ENCODE measurements at regions not wholly inside any gene's neighbourhood (a gene's known extent, or its start where the extent isn't known, plus 50 kb on each side); places are given as distances from the start of the nearest gene placed in this dataset.

DNA sequence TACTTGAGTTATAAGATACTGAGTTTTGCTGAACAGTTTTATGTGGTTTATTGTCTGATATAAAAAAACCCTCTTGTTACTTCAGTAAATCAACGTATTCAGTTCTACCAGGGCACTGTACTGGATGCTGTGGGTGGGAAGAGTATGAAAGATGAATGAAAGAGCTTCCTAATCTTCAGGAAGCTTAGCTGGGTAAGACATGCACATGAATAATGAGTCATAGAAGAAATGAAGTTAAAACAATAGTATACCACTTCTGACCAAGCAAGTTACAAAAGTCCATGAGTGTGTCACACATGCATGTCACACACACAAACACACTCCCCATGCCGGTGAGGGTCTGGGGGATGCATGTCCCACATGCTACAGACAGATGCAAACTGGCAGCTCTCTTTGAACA is 105.9 kb downstream of the SIPA1L2 start:
- Histone ChIP-seq H3K4me2 (ENCODE audit: low read length) (no peak overlapping the region), H3K9ac (no peak overlapping the region), H3K27me3 (ENCODE audit: control insufficient read depth, insufficient read depth, low read length) (no peaks in the 10 kb centered on the region), H3K36me3 (ENCODE audit: control insufficient read depth, insufficient read depth, low read length) (no peaks in the 10 kb centered on the region), H2AFZ (no peak overlapping the region), H3K27ac (no peak overlapping the region), H3K79me2 (no peaks in the 10 kb centered on the region), H3K4me3 (ENCODE audit: low read depth, low read length) (no peak overlapping the region), H3K4me1 (no peaks in the 10 kb centered on the region), H3K9me3 (ENCODE audit: control insufficient read depth, low read length) (no peaks in the 10 kb centered on the region)
- TF ChIP-seq, protein P1, sequence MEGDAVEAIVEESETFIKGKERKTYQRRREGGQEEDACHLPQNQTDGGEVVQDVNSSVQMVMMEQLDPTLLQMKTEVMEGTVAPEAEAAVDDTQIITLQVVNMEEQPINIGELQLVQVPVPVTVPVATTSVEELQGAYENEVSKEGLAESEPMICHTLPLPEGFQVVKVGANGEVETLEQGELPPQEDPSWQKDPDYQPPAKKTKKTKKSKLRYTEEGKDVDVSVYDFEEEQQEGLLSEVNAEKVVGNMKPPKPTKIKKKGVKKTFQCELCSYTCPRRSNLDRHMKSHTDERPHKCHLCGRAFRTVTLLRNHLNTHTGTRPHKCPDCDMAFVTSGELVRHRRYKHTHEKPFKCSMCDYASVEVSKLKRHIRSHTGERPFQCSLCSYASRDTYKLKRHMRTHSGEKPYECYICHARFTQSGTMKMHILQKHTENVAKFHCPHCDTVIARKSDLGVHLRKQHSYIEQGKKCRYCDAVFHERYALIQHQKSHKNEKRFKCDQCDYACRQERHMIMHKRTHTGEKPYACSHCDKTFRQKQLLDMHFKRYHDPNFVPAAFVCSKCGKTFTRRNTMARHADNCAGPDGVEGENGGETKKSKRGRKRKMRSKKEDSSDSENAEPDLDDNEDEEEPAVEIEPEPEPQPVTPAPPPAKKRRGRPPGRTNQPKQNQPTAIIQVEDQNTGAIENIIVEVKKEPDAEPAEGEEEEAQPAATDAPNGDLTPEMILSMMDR (IDR thresholded peaks at IDR 0.05), result no peak

DNA sequence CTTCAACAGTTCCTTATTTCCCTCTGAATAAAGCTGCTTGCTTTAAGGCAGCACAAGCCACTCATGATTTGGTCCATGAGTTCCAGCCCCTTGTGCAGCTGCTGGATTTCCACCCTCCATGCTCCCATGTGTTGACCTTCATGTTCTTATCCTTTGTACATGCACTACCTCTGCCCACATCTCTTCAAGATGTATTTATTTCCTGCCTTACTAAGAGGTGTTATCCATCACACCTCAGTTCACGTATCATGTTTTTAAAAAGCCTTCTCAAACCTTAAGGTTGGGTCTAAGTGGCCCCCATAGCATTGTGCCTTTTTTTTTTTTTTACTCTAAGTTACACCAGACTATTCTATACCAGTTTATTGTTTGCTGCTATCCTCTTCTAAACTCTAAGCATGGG is 107.7 kb downstream of the SIPA1L2 start:
- TF ChIP-seq, protein P1 (IDR thresholded peaks at IDR 0.05), result no peak
- no peaks in the 10 kb centered on the region for H3K4me1 ChIP-seq
- no peaks in the 10 kb centered on the region for H3K27me3 ChIP-seq (ENCODE audit: control insufficient read depth, insufficient read depth, low read length)
- no peak overlapping the region for H2AFZ ChIP-seq
- no peak overlapping the region for H3K9ac ChIP-seq
- no peak overlapping the region for H3K27ac ChIP-seq
- H3K36me3 ChIP-seq (ENCODE audit: control insufficient read depth, insufficient read depth, low read length), result no peaks in the 10 kb centered on the region
- no peaks in the 10 kb centered on the region for H3K79me2 ChIP-seq
- H3K4me3 ChIP-seq (ENCODE audit: low read depth, low read length), result no peak overlapping the region
- no peak overlapping the region for H3K4me2 ChIP-seq (ENCODE audit: low read length)
- peaks cover 2% of the 10 kb centered on the region for H3K9me3 ChIP-seq (ENCODE audit: control insufficient read depth, low read length)

DNA sequence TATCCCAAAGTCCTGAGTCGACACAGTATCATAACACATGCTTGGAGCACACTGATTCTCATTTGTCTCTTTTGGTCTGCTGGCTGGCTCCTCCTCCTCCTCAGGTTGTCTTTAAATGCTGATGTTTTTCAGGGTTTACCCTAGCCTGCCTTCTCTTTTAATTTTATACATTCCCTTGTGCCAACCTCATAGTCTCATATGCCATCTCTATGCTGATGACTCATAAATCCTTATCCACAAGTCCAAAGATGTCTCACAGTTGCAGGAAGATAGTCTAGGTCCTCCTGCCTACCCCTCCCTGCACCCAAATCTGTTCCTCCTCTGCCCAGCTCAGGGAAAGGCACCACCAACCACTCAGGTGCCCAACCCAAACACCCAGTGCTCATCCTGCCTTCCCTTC is 108.3 kb downstream of the SIPA1L2 start:
- Histone ChIP-seq H3K4me1 (no peaks in the 10 kb centered on the region), H3K27ac (no peak overlapping the region), H3K27me3 (ENCODE audit: control insufficient read depth, insufficient read depth, low read length) (no peaks in the 10 kb centered on the region), H3K9me3 (ENCODE audit: control insufficient read depth, low read length) (peaks cover 2% of the 10 kb centered on the region), H3K79me2 (no peaks in the 10 kb centered on the region), H2AFZ (no peak overlapping the region), H3K4me3 (ENCODE audit: low read depth, low read length) (no peak overlapping the region), H3K36me3 (ENCODE audit: control insufficient read depth, insufficient read depth, low read length) (no peaks in the 10 kb centered on the region), H3K9ac (no peak overlapping the region), H3K4me2 (ENCODE audit: low read length) (no peak overlapping the region)
- TF ChIP-seq, protein P1 (IDR thresholded peaks at IDR 0.05), result no peak

DNA sequence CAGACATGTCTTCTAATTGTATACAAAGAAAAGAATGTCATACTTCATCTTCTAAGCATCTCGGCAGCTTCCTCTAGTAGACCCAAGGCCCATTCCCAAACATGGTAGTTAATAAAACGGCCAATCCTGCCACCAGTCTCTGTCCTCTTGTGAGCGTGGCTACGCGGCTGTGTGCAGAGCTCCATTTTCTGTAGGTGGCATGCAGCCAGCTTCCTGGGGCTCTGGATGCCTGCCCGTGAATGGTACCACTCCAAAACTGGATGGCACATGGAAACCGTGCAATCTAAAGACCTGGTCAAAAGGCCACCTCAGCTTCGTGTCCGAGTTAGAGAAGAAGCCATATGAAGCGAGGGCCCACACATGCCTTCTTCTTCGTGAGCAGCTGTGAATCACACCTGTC is 110.7 kb downstream of the SIPA1L2 start:
- TF ChIP-seq, protein P1 (IDR thresholded peaks at IDR 0.05), result no peak
- H3K9me3 ChIP-seq (ENCODE audit: control insufficient read depth, low read length), result peaks cover 2% of the 10 kb centered on the region
- H3K36me3 ChIP-seq (ENCODE audit: control insufficient read depth, insufficient read depth, low read length), result no peaks in the 10 kb centered on the region
- H2AFZ ChIP-seq, result no peak overlapping the region
- no peak overlapping the region for H3K9ac ChIP-seq
- H3K4me3 ChIP-seq (ENCODE audit: low read depth, low read length), result no peak overlapping the region
- H3K4me2 ChIP-seq (ENCODE audit: low read length), result no peak overlapping the region
- no peak overlapping the region for H3K27ac ChIP-seq
- H3K4me1 ChIP-seq, result no peaks in the 10 kb centered on the region
- no peaks in the 10 kb centered on the region for H3K27me3 ChIP-seq (ENCODE audit: control insufficient read depth, insufficient read depth, low read length)
- H3K79me2 ChIP-seq, result no peaks in the 10 kb centered on the region

DNA sequence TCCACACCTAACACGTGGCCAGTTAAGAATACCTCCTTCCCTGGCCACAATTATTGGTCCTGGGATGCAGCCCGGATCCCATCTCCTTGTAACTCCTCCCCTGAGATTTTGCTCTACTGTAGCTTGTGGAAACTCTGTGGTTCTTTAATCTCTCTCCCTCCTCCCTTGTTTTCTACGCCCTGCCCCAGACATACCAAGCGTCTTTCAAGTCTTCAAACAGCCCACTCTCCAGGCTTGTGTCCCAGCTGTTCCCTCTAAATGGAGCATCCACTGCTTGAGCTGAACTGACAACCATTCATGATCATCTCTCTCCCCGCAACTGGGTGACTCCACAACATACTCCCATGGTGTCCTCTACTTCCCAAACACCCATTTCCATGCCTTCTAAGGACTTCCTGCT is 111.6 kb downstream of the SIPA1L2 start:
- Histone ChIP-seq H3K27me3 (ENCODE audit: control insufficient read depth, insufficient read depth, low read length) (no peaks in the 10 kb centered on the region), H3K36me3 (ENCODE audit: control insufficient read depth, insufficient read depth, low read length) (no peaks in the 10 kb centered on the region), H3K79me2 (no peaks in the 10 kb centered on the region), H2AFZ (no peak overlapping the region), H3K27ac (no peak overlapping the region), H3K9me3 (ENCODE audit: control insufficient read depth, low read length) (peaks cover 2% of the 10 kb centered on the region), H3K9ac (no peak overlapping the region), H3K4me2 (ENCODE audit: low read length) (no peak overlapping the region), H3K4me1 (no peaks in the 10 kb centered on the region), H3K4me3 (ENCODE audit: low read depth, low read length) (no peak overlapping the region)
- TF ChIP-seq, protein P1 (IDR thresholded peaks at IDR 0.05), result no peak
